ENCODE measurements at regions not wholly inside any gene's neighbourhood (a gene's known extent, or its start where the extent isn't known, plus 50 kb on each side); places are given as distances from the start of the nearest gene placed in this dataset.

DNA sequence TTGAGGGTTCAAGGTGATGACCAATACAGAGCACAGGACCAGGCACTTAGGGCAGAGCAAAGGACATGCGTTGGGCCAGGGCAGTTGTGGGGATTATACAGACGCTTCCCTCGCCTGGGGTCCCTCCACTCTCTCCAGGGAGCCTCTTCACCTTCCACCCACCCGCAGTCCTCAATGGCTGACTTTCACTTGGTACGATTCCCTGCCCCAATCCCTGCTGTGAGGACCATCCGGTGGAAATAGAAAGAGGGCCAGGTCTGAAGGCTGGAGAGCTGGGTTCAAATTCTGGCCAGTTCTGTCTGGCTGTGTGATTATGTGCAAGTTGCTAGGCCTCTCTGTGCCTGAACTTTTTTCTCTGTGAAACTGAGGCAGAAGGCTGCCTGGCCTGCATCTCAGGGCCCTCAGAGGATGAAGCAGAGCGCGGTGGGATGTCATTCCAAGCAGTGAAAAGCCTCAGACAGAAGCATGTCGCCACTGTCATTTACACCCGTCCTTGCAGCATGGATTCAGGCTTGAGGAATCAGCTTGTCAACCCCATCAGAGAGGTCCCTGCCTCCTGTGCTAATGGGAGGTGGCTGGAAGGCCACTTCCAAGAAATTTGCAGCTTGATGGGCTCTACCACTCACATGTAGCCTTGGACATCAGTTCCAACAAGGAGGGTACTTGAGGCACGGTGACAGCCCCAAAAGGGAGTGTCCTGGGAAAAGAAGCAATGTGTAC is 206.6 kb upstream of the IER5L start:
- H3K4me3 ChIP-seq (replicated peaks; ENCODE audit: low read depth, low read length), result no peak overlapping the region
- DNase-seq (ENCODE audit: low read depth), result no peak
- TF ChIP-seq, protein P1, sequence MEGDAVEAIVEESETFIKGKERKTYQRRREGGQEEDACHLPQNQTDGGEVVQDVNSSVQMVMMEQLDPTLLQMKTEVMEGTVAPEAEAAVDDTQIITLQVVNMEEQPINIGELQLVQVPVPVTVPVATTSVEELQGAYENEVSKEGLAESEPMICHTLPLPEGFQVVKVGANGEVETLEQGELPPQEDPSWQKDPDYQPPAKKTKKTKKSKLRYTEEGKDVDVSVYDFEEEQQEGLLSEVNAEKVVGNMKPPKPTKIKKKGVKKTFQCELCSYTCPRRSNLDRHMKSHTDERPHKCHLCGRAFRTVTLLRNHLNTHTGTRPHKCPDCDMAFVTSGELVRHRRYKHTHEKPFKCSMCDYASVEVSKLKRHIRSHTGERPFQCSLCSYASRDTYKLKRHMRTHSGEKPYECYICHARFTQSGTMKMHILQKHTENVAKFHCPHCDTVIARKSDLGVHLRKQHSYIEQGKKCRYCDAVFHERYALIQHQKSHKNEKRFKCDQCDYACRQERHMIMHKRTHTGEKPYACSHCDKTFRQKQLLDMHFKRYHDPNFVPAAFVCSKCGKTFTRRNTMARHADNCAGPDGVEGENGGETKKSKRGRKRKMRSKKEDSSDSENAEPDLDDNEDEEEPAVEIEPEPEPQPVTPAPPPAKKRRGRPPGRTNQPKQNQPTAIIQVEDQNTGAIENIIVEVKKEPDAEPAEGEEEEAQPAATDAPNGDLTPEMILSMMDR (IDR thresholded peaks at IDR 0.05; ENCODE audit: low read length, missing control alignments), result no peak

- H3K4me3 ChIP-seq (replicated peaks; ENCODE audit: low read depth, low read length), result peak overlapping the region; percentile 33
- peak; percentile 69 for DNase-seq (ENCODE audit: low read depth)
- TF ChIP-seq, protein P1 (IDR thresholded peaks at IDR 0.05; ENCODE audit: low read length, missing control alignments), result no peak
These were observed 205.8 kb upstream of the IER5L start for GRCh38 chr9:129383561-129384490.

GRCh38 chr9:129383019-129383560 is 205.0 kb upstream of the IER5L start:
- H3K4me3 ChIP-seq (replicated peaks; ENCODE audit: low read depth, low read length), result peak overlapping the region; percentile 33
- TF ChIP-seq, protein P1 (IDR thresholded peaks at IDR 0.05; ENCODE audit: low read length, missing control alignments), result no peak
- DNase-seq (ENCODE audit: low read depth), result no peak

GRCh38 chr9:129382281-129383018 is 204.4 kb upstream of the IER5L start:
- no peak for DNase-seq (ENCODE audit: low read depth)
- TF ChIP-seq, protein P1 (IDR thresholded peaks at IDR 0.05; ENCODE audit: low read length, missing control alignments), result no peak
- no peak overlapping the region for H3K4me3 ChIP-seq (replicated peaks; ENCODE audit: low read depth, low read length)

DNA sequence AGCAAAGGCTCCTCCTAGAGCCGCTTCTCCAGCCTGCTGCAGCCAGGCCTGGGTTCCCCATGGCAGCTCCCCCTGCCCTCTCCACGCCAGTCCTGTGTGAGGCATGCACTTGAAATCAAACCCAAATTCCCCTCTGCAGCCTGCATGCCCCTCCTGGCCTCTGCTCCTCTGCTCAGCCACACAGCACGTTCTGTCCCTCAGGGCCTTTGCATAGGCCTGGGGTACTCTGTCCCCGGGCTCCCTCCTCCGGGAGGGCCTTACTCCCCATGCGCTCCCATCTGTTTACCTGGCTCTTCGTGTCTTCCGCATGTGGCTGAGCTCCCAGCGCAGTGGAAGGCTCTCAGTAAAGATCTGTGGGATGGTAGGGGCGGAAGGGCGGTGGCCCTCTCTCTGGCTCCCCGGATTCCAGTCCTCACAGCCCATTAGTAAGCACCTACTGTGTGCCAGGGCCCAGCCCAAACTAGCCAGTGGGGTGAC is 203.5 kb upstream of the IER5L start:
- no peak for DNase-seq (ENCODE audit: low read depth)
- TF ChIP-seq, protein P1 (IDR thresholded peaks at IDR 0.05; ENCODE audit: low read length, missing control alignments), result no peak
- H3K4me3 ChIP-seq (replicated peaks; ENCODE audit: low read depth, low read length), result no peak overlapping the region

DNA sequence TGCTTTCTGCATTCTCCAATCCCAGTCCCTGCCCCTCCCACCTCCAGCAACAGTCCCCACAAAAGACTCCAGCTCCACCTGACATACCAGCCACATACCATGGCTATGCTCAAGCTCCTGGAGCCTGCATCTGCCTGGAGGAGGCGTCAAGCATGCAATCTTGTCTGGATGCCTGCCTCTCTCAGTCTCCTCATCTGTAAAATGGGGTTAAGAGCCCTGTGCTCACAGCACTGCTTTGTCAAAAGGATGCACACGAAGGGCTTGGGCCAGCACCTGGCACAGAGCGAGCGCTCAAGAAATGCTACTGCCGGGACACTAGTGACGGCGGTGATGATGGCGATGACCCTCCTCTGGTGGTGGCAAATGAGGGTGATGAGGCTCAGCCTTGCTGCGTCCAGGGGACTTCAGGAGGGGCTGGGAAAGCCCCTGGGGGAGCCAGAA is 202.9 kb upstream of the IER5L start:
- TF ChIP-seq, protein P1 (IDR thresholded peaks at IDR 0.05; ENCODE audit: low read length, missing control alignments), result no peak
- H3K4me3 ChIP-seq (replicated peaks; ENCODE audit: low read depth, low read length), result no peak overlapping the region
- DNase-seq (ENCODE audit: low read depth), result no peak
